Ishikawa (cell line): ENCODE measurements at regions not wholly inside any gene's neighbourhood (a gene's known extent, or its start where the extent isn't known, plus 50 kb on each side); places are given as distances from the start of the nearest gene placed in this dataset.

ENCODE experiments used
- CEBPB ChIP-seq: IDR thresholded peaks from 2 replicates; pipeline ENCODE4 v1.6.1; 2012
- CREB1 ChIP-seq: IDR thresholded peaks from 2 replicates; pipeline ENCODE4 v1.6.1; 2012; ENCODE audit warnings: low read depth
- EGR1 ChIP-seq: IDR thresholded peaks from 2 replicates; pipeline ENCODE4 v1.6.1; 2012
- EP300 ChIP-seq: IDR thresholded peaks from 2 replicates; pipeline ENCODE4 v1.6.1; 2012; ENCODE audit warnings: borderline replicate concordance
- FOXM1 ChIP-seq: IDR thresholded peaks from 2 replicates; pipeline ENCODE4 v1.6.1; 2012; ENCODE audit warnings: low read depth, borderline replicate concordance
- MAX ChIP-seq: IDR thresholded peaks from 2 replicates; pipeline ENCODE4 v1.6.1; 2012
- NFIC ChIP-seq: IDR thresholded peaks from 2 replicates; pipeline ENCODE4 v1.6.1; 2012
- RAD21 ChIP-seq: IDR thresholded peaks from 2 replicates; pipeline ENCODE4 v1.6.1; 2012; ENCODE audit warnings: low read depth
- REST ChIP-seq: IDR thresholded peaks from 2 replicates; pipeline ENCODE4 v1.6.1; 2012; ENCODE audit warnings: low read depth, mild to moderate bottlenecking
- TAF1 ChIP-seq: IDR thresholded peaks from 2 replicates; pipeline ENCODE4 v1.6.1; 2012; ENCODE audit warnings: low read depth, mild to moderate bottlenecking
- TCF12 ChIP-seq: IDR thresholded peaks from 2 replicates; pipeline ENCODE4 v1.6.1; 2012; ENCODE audit warnings: low read depth
- TEAD4 ChIP-seq: IDR thresholded peaks from 2 replicates; pipeline ENCODE4 v1.6.1; 2012
- YY1 ChIP-seq: IDR thresholded peaks from 2 replicates; pipeline ENCODE4 v1.6.1; 2012; ENCODE audit warnings: low read depth
- ZBTB7A ChIP-seq: IDR thresholded peaks from 2 replicates; pipeline ENCODE4 v1.6.1; 2012; ENCODE audit warnings: low read depth
- TF ChIP-seq, protein P1 (sequence below): IDR thresholded peaks from 2 replicates; pipeline ENCODE4 v1.6.1; 2012

DNA sequence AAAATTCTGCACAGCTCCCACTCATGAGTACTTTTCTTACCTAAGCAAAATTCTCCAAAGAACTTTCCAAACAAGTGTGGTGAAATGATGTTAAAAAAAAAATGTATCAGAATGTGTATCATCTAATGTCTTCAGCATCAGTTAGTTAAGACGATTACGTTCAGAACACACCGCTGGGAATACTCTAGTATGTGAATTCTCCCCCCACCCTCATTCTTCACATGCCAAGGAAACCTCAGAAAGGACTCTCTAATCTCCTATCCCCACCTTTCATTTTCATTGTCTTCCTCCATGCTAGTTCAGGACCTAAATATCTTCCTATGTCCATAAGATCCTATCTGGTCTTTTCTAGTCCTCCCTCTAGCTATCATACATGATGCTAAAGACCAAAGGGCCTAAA lies 457.4 kb downstream of the SHQ1 start:
- TF ChIP-seq TAF1, result no peak

- no peak for TF ChIP-seq TEAD4
- TF ChIP-seq CEBPB, result no peak
- no peak for TF ChIP-seq TCF12
- TF ChIP-seq RAD21, result no peak
- TF ChIP-seq EGR1, result no peak
- no peak for TF ChIP-seq TAF1
- TF ChIP-seq, protein P1, sequence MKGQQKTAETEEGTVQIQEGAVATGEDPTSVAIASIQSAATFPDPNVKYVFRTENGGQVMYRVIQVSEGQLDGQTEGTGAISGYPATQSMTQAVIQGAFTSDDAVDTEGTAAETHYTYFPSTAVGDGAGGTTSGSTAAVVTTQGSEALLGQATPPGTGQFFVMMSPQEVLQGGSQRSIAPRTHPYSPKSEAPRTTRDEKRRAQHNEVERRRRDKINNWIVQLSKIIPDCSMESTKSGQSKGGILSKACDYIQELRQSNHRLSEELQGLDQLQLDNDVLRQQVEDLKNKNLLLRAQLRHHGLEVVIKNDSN, result no peak
- TF ChIP-seq YY1, result no peak
- no peak for TF ChIP-seq REST
- TF ChIP-seq NFIC, result no peak
- TF ChIP-seq CREB1, result no peak
- no peak for TF ChIP-seq FOXM1
- TF ChIP-seq ZBTB7A, result no peak
- no peak for TF ChIP-seq MAX
- TF ChIP-seq EP300, result no peak
Measured at GRCh38 chr3:72388644-72389043, 459.6 kb downstream of the SHQ1 start.

- no peak for TF ChIP-seq CEBPB
- TF ChIP-seq EP300, result no peak
- TF ChIP-seq NFIC, result no peak
- no peak for TF ChIP-seq EGR1
- no peak for TF ChIP-seq TAF1
- TF ChIP-seq MAX, result no peak
- no peak for TF ChIP-seq TEAD4
- TF ChIP-seq, protein P1, result no peak
- TF ChIP-seq YY1, result no peak
- no peak for TF ChIP-seq RAD21
- TF ChIP-seq CREB1, result no peak
- no peak for TF ChIP-seq TCF12
- TF ChIP-seq ZBTB7A, result no peak
- no peak for TF ChIP-seq REST
- no peak for TF ChIP-seq FOXM1
Measured at GRCh38 chr3:72388117-72388516, 460.1 kb downstream of the SHQ1 start.

- TF ChIP-seq TEAD4 (no peak), EGR1 (no peak), ZBTB7A (no peak)
Measured at GRCh38 chr3:72386327-72387000, 461.8 kb downstream of the SHQ1 start.

DNA sequence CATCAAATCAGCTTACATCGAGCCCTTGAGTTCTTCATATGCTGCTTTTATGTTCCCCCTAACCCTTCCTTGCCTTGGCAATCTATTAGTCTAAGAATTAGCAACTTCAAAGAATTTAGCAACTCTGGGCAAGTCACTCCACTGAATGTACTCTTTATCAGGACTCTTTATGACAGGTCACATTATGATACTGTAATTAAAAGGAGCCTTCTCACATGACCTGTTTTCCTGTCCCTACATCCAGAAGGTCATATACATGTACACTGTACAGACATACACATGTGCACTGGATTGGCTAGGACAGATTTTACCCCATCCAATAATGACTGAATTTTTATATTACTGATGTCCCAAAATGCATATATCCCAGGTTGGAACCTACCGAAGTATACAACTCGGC lies 463.1 kb downstream of the SHQ1 start:
- TF ChIP-seq EP300 (no peak), TEAD4 (no peak), NFIC (no peak), REST (no peak), RAD21 (no peak), ZBTB7A (no peak), CREB1 (no peak), FOXM1 (no peak), EGR1 (no peak), YY1 (no peak), TAF1 (no peak), CEBPB (no peak), MAX (no peak), TCF12 (no peak)
